HEK293 (cell line): ENCODE measurements at regions not wholly inside any gene's neighbourhood (a gene's known extent, or its start where the extent isn't known, plus 50 kb on each side); places are given as distances from the start of the nearest gene placed in this dataset.

ENCODE experiments used
- CTCF ChIA-PET: fragments of 350-600 bp; formaldehyde crosslinking; extraction: SDS; loops from one replicate; lab custom pipeline; 2021; ENCODE audit warnings: antibody characterized with exemption; lab: Yijun Ruan, JAX
- POLR2A ChIA-PET: fragments of 300-600 bp; formaldehyde crosslinking; extraction: SDS; loops from one replicate; lab custom pipeline; 2020; ENCODE audit warnings: antibody characterized with exemption, inconsistent platforms; lab: Yijun Ruan, JAX
- H3K27ac ChIP-seq: fragments of 200-500 bp; sonication (Bioruptor generic); 2 replicates; pipeline ENCODE4 v1.5.1; 2014; ENCODE audit warnings: low read depth, low read length, control low read depth, inconsistent platforms; ENCODE audit errors: extremely low read depth
- H3K36me3 ChIP-seq, 2 experiments: fragments of 200-500 bp in 1 of 2; sonication (Bioruptor generic) in 1 of 2; 1 replicate in 1 of 2; 2 replicates in 1 of 2; pipeline ENCODE4 v1.5.1; 2014 to 2017; ENCODE audit warnings: inconsistent platforms in 2 of 2, low read length in 2 of 2; ENCODE audit not compliant: control insufficient read depth in 2 of 2, insufficient read depth in 1 of 2
- H3K4me1 ChIP-seq: fragments of 200-500 bp; sonication (Bioruptor generic); 2 replicates; pipeline ENCODE4 v1.5.1; 2014; ENCODE audit warnings: mild to moderate bottlenecking, low read length, inconsistent platforms; ENCODE audit not compliant: control insufficient read depth, insufficient read depth
- H3K4me3 ChIP-seq: 2 replicates; pipeline ENCODE4 v1.5.1; 2011; ENCODE audit warnings: low read depth, mild to moderate bottlenecking, control low read depth, low read length, moderate library complexity
- H3K9me3 ChIP-seq: fragments of 200-500 bp; sonication (Bioruptor generic); 2 replicates; pipeline ENCODE4 v1.5.1; 2014; ENCODE audit warnings: low read depth, low read length, inconsistent platforms; ENCODE audit not compliant: control insufficient read depth, insufficient read depth
- GLIS1 ChIP-seq: fragments of 450-650 bp; formaldehyde crosslinking; IDR thresholded peaks from 2 replicates; pipeline ENCODE4 v1.5.1; 2016; ENCODE audit warnings: missing biosample characterization, missing genetic modification characterization
- GLIS2 ChIP-seq: fragments of 450-650 bp; formaldehyde crosslinking; IDR thresholded peaks from 2 replicates; pipeline ENCODE4 v1.5.1; 2016; ENCODE audit warnings: missing biosample characterization, missing genetic modification characterization
- KLF16 ChIP-seq: fragments of 450-650 bp; formaldehyde crosslinking; IDR thresholded peaks from 2 replicates; pipeline ENCODE4 v1.5.1; 2017; ENCODE audit warnings: missing biosample characterization, missing genetic modification characterization
- SP7 ChIP-seq: fragments of 450-650 bp; formaldehyde crosslinking; IDR thresholded peaks from 2 replicates; pipeline ENCODE4 v1.5.1; 2016; ENCODE audit warnings: missing biosample characterization, missing genetic modification characterization
- WT1 ChIP-seq: fragments of 450-650 bp; formaldehyde crosslinking; IDR thresholded peaks from 2 replicates; pipeline ENCODE4 v1.5.1; 2016; ENCODE audit warnings: missing biosample characterization, missing genetic modification characterization
- ZBTB11 ChIP-seq: fragments of 450-650 bp; formaldehyde crosslinking; conservative IDR thresholded peaks from 2 replicates; pipeline ENCODE4 v1.5.1; 2016; ENCODE audit warnings: low read depth, missing biosample characterization, missing genetic modification characterization
- ZBTB17 ChIP-seq: fragments of 450-650 bp; formaldehyde crosslinking; IDR thresholded peaks from 2 replicates; pipeline ENCODE4 v1.5.1; 2016; ENCODE audit warnings: missing biosample characterization, missing genetic modification characterization
- ZBTB44 ChIP-seq: fragments of 450-650 bp; IDR thresholded peaks from 2 replicates; pipeline ENCODE4 v1.5.1; 2018; ENCODE audit warnings: missing biosample characterization, mild to moderate bottlenecking, missing genetic modification characterization
- ZNF114 ChIP-seq: fragments of 450-650 bp; formaldehyde crosslinking; IDR thresholded peaks from 2 replicates; pipeline ENCODE4 v1.5.0; 2017; ENCODE audit warnings: missing biosample characterization, missing genetic modification characterization
- ZNF133 ChIP-seq: fragments of 450-650 bp; formaldehyde crosslinking; IDR thresholded peaks from 2 replicates; pipeline ENCODE4 v1.5.1; 2016; ENCODE audit warnings: missing biosample characterization, missing genetic modification characterization
- ZNF416 ChIP-seq: fragments of 450-650 bp; formaldehyde crosslinking; IDR thresholded peaks from 2 replicates; pipeline ENCODE4 v1.5.1; 2016; ENCODE audit warnings: missing biosample characterization, missing genetic modification characterization
- ZNF48 ChIP-seq: fragments of 450-650 bp; formaldehyde crosslinking; IDR thresholded peaks from 2 replicates; pipeline ENCODE4 v1.5.1; 2016; ENCODE audit warnings: missing biosample characterization, missing genetic modification characterization
- ZNF529 ChIP-seq: fragments of 450-650 bp; formaldehyde crosslinking; IDR thresholded peaks from 2 replicates; pipeline ENCODE4 v1.5.1; 2017; ENCODE audit warnings: missing genetic modification characterization, missing biosample characterization; ENCODE audit not compliant: insufficient replicate concordance
- ZNF530 ChIP-seq: fragments of 450-650 bp; formaldehyde crosslinking; IDR thresholded peaks from 2 replicates; pipeline ENCODE4 v1.5.1; 2016; ENCODE audit warnings: low read depth, missing biosample characterization, missing genetic modification characterization
- ZNF585B ChIP-seq: fragments of 450-650 bp; formaldehyde crosslinking; IDR thresholded peaks from 2 replicates; pipeline ENCODE4 v1.5.1; 2016; ENCODE audit warnings: missing biosample characterization, missing genetic modification characterization
- ZNF658 ChIP-seq: fragments of 450-650 bp; formaldehyde crosslinking; IDR thresholded peaks from 2 replicates; pipeline ENCODE4; 2016; ENCODE audit warnings: missing biosample characterization, missing genetic modification characterization
- ZNF830 ChIP-seq: fragments of 450-650 bp; IDR thresholded peaks from 2 replicates; pipeline ENCODE4 v1.5.0; 2018; ENCODE audit warnings: missing biosample characterization, missing genetic modification characterization, low read depth, mild to moderate bottlenecking, moderate library complexity
- ZSCAN18 ChIP-seq: fragments of 450-650 bp; formaldehyde crosslinking; IDR thresholded peaks from 2 replicates; pipeline ENCODE4 v1.5.1; 2016; ENCODE audit warnings: missing biosample characterization, missing genetic modification characterization
- ZSCAN23 ChIP-seq: fragments of 450-650 bp; formaldehyde crosslinking; IDR thresholded peaks from 2 replicates; pipeline ENCODE4 v1.5.1; 2016; ENCODE audit warnings: missing biosample characterization, missing genetic modification characterization
- ZSCAN4 ChIP-seq: fragments of 450-650 bp; formaldehyde crosslinking; IDR thresholded peaks from 2 replicates; pipeline ENCODE4 v1.5.1; 2017; ENCODE audit warnings: missing biosample characterization, missing genetic modification characterization

GRCh38 chr12:19885093-19885812 lies 446.0 kb downstream of the AEBP2 start:
- H3K27ac ChIP-seq = no peak overlapping the region
- ChIA-PET POLR2A (no interaction called here), CTCF (no interaction called here)
- H3K36me3 ChIP-seq = no peaks in the 10 kb centered on the region
- TF ChIP-seq ZSCAN23 (tag by site-specific recombination) (no peak), GLIS1 (tag by site-specific recombination) (no peak), ZNF114 (tag by site-specific recombination) (no peak), ZNF48 (tag by site-specific recombination) (no peak), ZBTB11 (tag by site-specific recombination) (no peak), ZNF585B (tag by site-specific recombination) (no peak), ZNF529 (no peak), ZNF830 (no peak), SP7 (tag by site-specific recombination) (no peak), ZNF416 (no peak), ZNF530 (tag by site-specific recombination) (no peak), ZBTB44 (tag by site-specific recombination) (no peak), ZNF658 (no peak), GLIS2 (tag by site-specific recombination) (no peak), ZNF133 (tag by site-specific recombination) (no peak)
- no peak overlapping the region for H3K4me3 ChIP-seq
- no peaks in the 10 kb centered on the region for H3K9me3 ChIP-seq
- no peaks in the 10 kb centered on the region for H3K4me1 ChIP-seq

GRCh38 chr12:19886065-19886464 lies 446.8 kb downstream of the AEBP2 start:
- Histone ChIP-seq H3K4me1 (no peaks in the 10 kb centered on the region), H3K9me3 (no peaks in the 10 kb centered on the region)
- POLR2A ChIA-PET = no interaction called here

More at GRCh38 chr12:19886065-19886464, 446.8 kb downstream of the AEBP2 start:
- Histone ChIP-seq H3K36me3 (no peaks in the 10 kb centered on the region), H3K4me3 (no peak overlapping the region), H3K27ac (no peak overlapping the region)
- no peak for TF ChIP-seq ZBTB17 (tag by site-specific recombination)
- no peak for TF ChIP-seq ZSCAN4 (tag by site-specific recombination)
- no peak for TF ChIP-seq WT1 (tag by site-specific recombination)
- no peak for TF ChIP-seq ZNF416
- no peak for TF ChIP-seq KLF16 (tag by site-specific recombination)
- TF ChIP-seq ZSCAN18 (tag by site-specific recombination) = no peak
- CTCF ChIA-PET = no interaction called here
